ENCODE measurements at regions not wholly inside any gene's neighbourhood (a gene's known extent, or its start where the extent isn't known, plus 50 kb on each side); places are given as distances from the start of the nearest gene placed in this dataset.

DNA sequence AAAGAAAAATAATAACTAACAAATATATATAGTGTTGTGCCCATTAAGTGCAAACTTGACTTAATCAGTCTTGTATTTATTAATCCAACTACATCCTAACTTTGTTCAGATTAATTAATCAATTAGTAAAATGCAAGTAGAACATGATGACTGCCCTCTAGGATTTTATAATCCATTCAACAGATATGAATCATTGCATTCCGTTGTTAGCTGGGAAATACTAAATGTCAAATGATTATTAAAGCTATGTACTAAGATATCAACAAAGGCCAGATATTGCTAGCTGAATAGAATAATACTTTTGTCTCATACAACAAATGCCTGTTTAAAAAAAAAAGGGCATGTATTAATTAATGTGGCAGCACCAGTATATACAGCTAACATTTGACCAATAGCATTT, 1366.3 kb downstream of the STIM2 start:
- Histone ChIP-seq H3K27ac (ENCODE audit: low read length) (no peak overlapping the region), H3K27me3 (ENCODE audit: control insufficient read depth, insufficient read depth) (no peaks in the 10 kb centered on the region), H3K9me3 (ENCODE audit: control insufficient read depth, low read length) (no peaks in the 10 kb centered on the region), H3K4me3 (ENCODE audit: low read length) (no peak overlapping the region), H3K4me1 (ENCODE audit: control insufficient read depth, insufficient read depth, low read length) (no peaks in the 10 kb centered on the region)
- DNase-seq (no peak), ATAC-seq (no peak)
- 32% methylated on average over 1 of the region's 1 CpG for WGBS
- intact Hi-C loops (cut with DNase I) = no loop called here

- no peak for DNase-seq
- intact Hi-C loops (cut with DNase I) = no loop called here
- no peaks in the 10 kb centered on the region for H3K27me3 ChIP-seq (ENCODE audit: control insufficient read depth, insufficient read depth)
- ATAC-seq = no peak
- 37% methylated on average over 1 of the region's 1 CpG for WGBS
- H3K27ac ChIP-seq (ENCODE audit: low read length) = no peak overlapping the region
- H3K9me3 ChIP-seq (ENCODE audit: control insufficient read depth, low read length) = no peaks in the 10 kb centered on the region
- no peak overlapping the region for H3K4me3 ChIP-seq (ENCODE audit: low read length)
- no peaks in the 10 kb centered on the region for H3K4me1 ChIP-seq (ENCODE audit: control insufficient read depth, insufficient read depth, low read length)
Observed at GRCh38 chr4:28227764-28228163, 1367.1 kb downstream of the STIM2 start.

GRCh38 chr4:28228561-28229491, 1368.2 kb downstream of the STIM2 start:
- Histone ChIP-seq H3K4me1 (ENCODE audit: control insufficient read depth, insufficient read depth, low read length) (no peaks in the 10 kb centered on the region), H3K9me3 (ENCODE audit: control insufficient read depth, low read length) (no peaks in the 10 kb centered on the region), H3K4me3 (ENCODE audit: low read length) (no peak overlapping the region), H3K27me3 (ENCODE audit: control insufficient read depth, insufficient read depth) (no peaks in the 10 kb centered on the region), H3K27ac (ENCODE audit: low read length) (no peak overlapping the region)
- DNase-seq (no peak), ATAC-seq (no peak)
- WGBS = 69% methylated on average over 1 of the region's 1 CpG
- intact Hi-C loops (cut with DNase I) = no loop called here

- no peaks in the 10 kb centered on the region for H3K9me3 ChIP-seq (ENCODE audit: control insufficient read depth, low read length)
- WGBS = 68% methylated on average over 2 of the region's 2 CpGs
- H3K4me3 ChIP-seq (ENCODE audit: low read length) = no peak overlapping the region
- no peaks in the 10 kb centered on the region for H3K27me3 ChIP-seq (ENCODE audit: control insufficient read depth, insufficient read depth)
- no peaks in the 10 kb centered on the region for H3K4me1 ChIP-seq (ENCODE audit: control insufficient read depth, insufficient read depth, low read length)
- ATAC-seq (no peak), DNase-seq (no peak)
- H3K27ac ChIP-seq (ENCODE audit: low read length) = no peak overlapping the region
- intact Hi-C loops (cut with DNase I) = no loop called here
Observed at GRCh38 chr4:28232376-28232775, 1371.7 kb downstream of the STIM2 start.

DNA sequence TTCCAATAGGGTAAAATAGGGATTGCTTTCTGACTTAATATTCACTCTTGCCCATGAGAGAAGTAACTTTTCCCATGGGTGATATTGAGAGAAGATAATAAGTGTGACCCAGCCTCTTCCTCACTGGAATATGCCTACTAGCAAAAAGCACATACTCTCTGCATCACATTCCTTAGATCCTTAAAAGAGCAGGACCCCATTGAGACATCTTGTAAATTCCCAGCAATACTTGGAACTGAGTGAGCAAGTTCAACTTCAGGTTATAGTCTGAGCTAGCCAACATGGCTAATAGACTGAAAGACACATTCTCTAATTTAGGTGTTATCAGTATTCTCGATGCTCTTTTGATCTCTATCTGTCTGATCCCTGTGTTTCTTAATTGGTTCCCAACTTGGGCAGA, 1372.3 kb downstream of the STIM2 start:
- Histone ChIP-seq H3K4me3 (ENCODE audit: low read length) (no peak overlapping the region), H3K27me3 (ENCODE audit: control insufficient read depth, insufficient read depth) (no peaks in the 10 kb centered on the region), H3K9me3 (ENCODE audit: control insufficient read depth, low read length) (no peaks in the 10 kb centered on the region), H3K4me1 (ENCODE audit: control insufficient read depth, insufficient read depth, low read length) (no peaks in the 10 kb centered on the region), H3K27ac (ENCODE audit: low read length) (no peak overlapping the region)
- 63% methylated on average over 1 of the region's 1 CpG for WGBS
- no peak for ATAC-seq
- intact Hi-C loops (cut with DNase I) = no loop called here
- no peak for DNase-seq

- no peaks in the 10 kb centered on the region for H3K4me1 ChIP-seq (ENCODE audit: control insufficient read depth, insufficient read depth, low read length)
- H3K27ac ChIP-seq (ENCODE audit: low read length) = no peak overlapping the region
- 50% methylated on average over 2 of the region's 2 CpGs for WGBS
- DNase-seq (no peak), ATAC-seq (no peak)
- intact Hi-C loops (cut with DNase I) = no loop called here
- H3K4me3 ChIP-seq (ENCODE audit: low read length) = no peak overlapping the region
- H3K27me3 ChIP-seq (ENCODE audit: control insufficient read depth, insufficient read depth) = no peaks in the 10 kb centered on the region
- H3K9me3 ChIP-seq (ENCODE audit: control insufficient read depth, low read length) = no peaks in the 10 kb centered on the region
Observed at GRCh38 chr4:28233724-28234123, 1373.1 kb downstream of the STIM2 start.

GRCh38 chr4:28238876-28239275, 1378.2 kb downstream of the STIM2 start:
- ATAC-seq (no peak), DNase-seq (no peak)
- no peaks in the 10 kb centered on the region for H3K9me3 ChIP-seq (ENCODE audit: control insufficient read depth, low read length)
- H3K27me3 ChIP-seq (ENCODE audit: control insufficient read depth, insufficient read depth) = no peaks in the 10 kb centered on the region
- no peaks in the 10 kb centered on the region for H3K4me1 ChIP-seq (ENCODE audit: control insufficient read depth, insufficient read depth, low read length)
- no peak overlapping the region for H3K4me3 ChIP-seq (ENCODE audit: low read length)
- no peak overlapping the region for H3K27ac ChIP-seq (ENCODE audit: low read length)
- 47% methylated on average over 3 of the region's 3 CpGs for WGBS
- intact Hi-C loops (cut with DNase I) = no loop called here

DNA sequence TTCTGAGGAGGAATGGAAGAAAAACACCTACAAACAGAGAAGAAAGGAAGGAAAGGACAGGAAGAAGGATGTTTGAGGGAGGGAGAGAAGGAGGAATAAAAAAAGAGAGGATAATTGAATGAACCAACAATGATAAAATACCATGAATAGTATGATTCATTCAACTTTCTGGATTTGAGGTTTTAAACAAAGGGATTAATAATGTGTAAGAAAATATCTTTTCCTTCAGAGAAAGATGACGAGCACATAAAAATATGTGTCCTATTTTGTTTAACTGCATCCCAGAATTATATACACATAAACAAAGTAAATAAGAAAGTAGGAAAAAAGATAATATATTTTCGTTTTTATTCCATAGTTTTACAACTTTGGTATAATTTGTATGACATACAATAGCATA, 1380.4 kb downstream of the STIM2 start:
- Histone ChIP-seq H3K4me3 (ENCODE audit: low read length) (no peak overlapping the region), H3K9me3 (ENCODE audit: control insufficient read depth, low read length) (no peaks in the 10 kb centered on the region), H3K4me1 (ENCODE audit: control insufficient read depth, insufficient read depth, low read length) (no peaks in the 10 kb centered on the region), H3K27ac (ENCODE audit: low read length) (no peak overlapping the region), H3K27me3 (ENCODE audit: control insufficient read depth, insufficient read depth) (no peaks in the 10 kb centered on the region)
- intact Hi-C loops (cut with DNase I) = no loop called here
- ATAC-seq (no peak), DNase-seq (no peak)
- WGBS = 55% methylated on average over 2 of the region's 2 CpGs

DNA sequence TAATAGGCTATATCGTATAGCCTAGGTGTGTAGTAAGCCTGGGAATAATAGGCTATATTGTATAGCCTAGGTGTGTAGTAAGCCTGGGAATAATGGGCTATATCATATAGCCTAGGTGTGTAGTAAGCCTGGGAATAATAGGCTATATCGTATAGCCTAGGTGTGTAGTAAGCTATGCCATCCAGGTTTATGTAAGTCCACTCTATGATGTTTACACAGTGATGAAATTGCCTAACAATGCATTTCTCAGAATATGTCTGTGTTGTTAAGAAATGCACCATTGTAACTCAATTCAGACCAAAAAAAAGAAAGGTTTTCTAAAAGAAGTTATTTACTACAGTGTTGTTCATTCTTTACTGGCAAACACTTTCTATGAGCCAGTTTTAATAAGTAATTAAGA, 1387.2 kb downstream of the STIM2 start:
- H3K9me3 ChIP-seq (ENCODE audit: control insufficient read depth, low read length) = no peaks in the 10 kb centered on the region
- intact Hi-C loops (cut with DNase I) = no loop called here
- WGBS = 92% methylated on average over 2 of the region's 2 CpGs
- H3K27me3 ChIP-seq (ENCODE audit: control insufficient read depth, insufficient read depth) = no peaks in the 10 kb centered on the region
- ATAC-seq (no peak), DNase-seq (no peak)
- no peak overlapping the region for H3K27ac ChIP-seq (ENCODE audit: low read length)
- H3K4me1 ChIP-seq (ENCODE audit: control insufficient read depth, insufficient read depth, low read length) = no peaks in the 10 kb centered on the region
- no peak overlapping the region for H3K4me3 ChIP-seq (ENCODE audit: low read length)

DNA sequence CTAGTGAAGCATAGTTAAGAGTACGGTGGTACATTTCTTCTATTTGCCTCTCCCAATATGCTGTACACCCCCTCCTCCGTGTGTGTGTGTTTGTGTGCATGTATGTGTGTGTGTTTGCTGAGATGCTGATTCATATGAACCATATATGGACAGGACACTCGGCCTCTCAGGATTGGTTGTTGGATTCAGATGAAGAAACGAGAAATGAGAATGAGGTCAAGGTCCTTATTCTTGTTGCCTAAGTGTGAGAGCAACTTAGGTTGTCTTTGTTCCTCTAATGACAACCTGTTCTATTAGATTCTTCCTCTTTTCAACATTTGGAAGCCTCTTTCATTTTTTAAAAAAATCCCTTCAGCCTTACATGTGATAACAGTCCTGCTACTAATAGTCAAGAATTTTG, 1387.6 kb downstream of the STIM2 start:
- DNase-seq (no peak), ATAC-seq (no peak)
- no peaks in the 10 kb centered on the region for H3K4me1 ChIP-seq (ENCODE audit: control insufficient read depth, insufficient read depth, low read length)
- H3K4me3 ChIP-seq (ENCODE audit: low read length) = no peak overlapping the region
- intact Hi-C loops (cut with DNase I) = no loop called here
- no peaks in the 10 kb centered on the region for H3K27me3 ChIP-seq (ENCODE audit: control insufficient read depth, insufficient read depth)
- WGBS = 58% methylated on average over 4 of the region's 4 CpGs
- no peaks in the 10 kb centered on the region for H3K9me3 ChIP-seq (ENCODE audit: control insufficient read depth, low read length)
- H3K27ac ChIP-seq (ENCODE audit: low read length) = no peak overlapping the region

- Histone ChIP-seq H3K4me1 (ENCODE audit: control insufficient read depth, insufficient read depth, low read length) (no peaks in the 10 kb centered on the region), H3K27ac (ENCODE audit: low read length) (no peak overlapping the region), H3K27me3 (ENCODE audit: control insufficient read depth, insufficient read depth) (no peaks in the 10 kb centered on the region), H3K4me3 (ENCODE audit: low read length) (no peak overlapping the region), H3K9me3 (ENCODE audit: control insufficient read depth, low read length) (no peaks in the 10 kb centered on the region)
- intact Hi-C loops (cut with DNase I) = no loop called here
- ATAC-seq = no peak
- no peak for DNase-seq
- 88% methylated on average over 2 of the region's 2 CpGs for WGBS
Observed at GRCh38 chr4:28250646-28251045, 1390.0 kb downstream of the STIM2 start.

- no peak for ATAC-seq
- DNase-seq = no peak
- Histone ChIP-seq H3K27me3 (ENCODE audit: control insufficient read depth, insufficient read depth) (no peaks in the 10 kb centered on the region), H3K4me3 (ENCODE audit: low read length) (no peak overlapping the region), H3K27ac (ENCODE audit: low read length) (no peak overlapping the region), H3K9me3 (ENCODE audit: control insufficient read depth, low read length) (no peaks in the 10 kb centered on the region), H3K4me1 (ENCODE audit: control insufficient read depth, insufficient read depth, low read length) (no peaks in the 10 kb centered on the region)
- intact Hi-C loops (cut with DNase I) = no loop called here
- whole genome bisulfite sequencing = 89% methylated on average over 2 of the region's 2 CpGs
Observed at GRCh38 chr4:28251831-28252230, 1391.2 kb downstream of the STIM2 start.
